Parathyroid adenoma (tissue), 2 donors: ENCODE measurements at regions not wholly inside any gene's neighbourhood (a gene's known extent, or its start where the extent isn't known, plus 50 kb on each side); places are given as distances from the start of the nearest gene placed in this dataset.

ENCODE experiments used
- H2AFZ ChIP-seq: fragments of 300-600 bp; sonication (generic); one replicate; pipeline ENCODE4 v1.7.0; 2017; ENCODE audit warnings: antibody characterized with exemption, mild to moderate bottlenecking
- H3K27ac ChIP-seq: fragments of 300-600 bp; sonication (generic); one replicate; pipeline ENCODE4 v1.7.0; 2017
- H3K27me3 ChIP-seq: fragments of 300-600 bp; sonication (generic); one replicate; pipeline ENCODE4 v1.7.0; 2017; ENCODE audit warnings: low read length; ENCODE audit not compliant: control insufficient read depth, insufficient read depth
- H3K36me3 ChIP-seq: fragments of 300-600 bp; sonication (generic); one replicate; pipeline ENCODE4 v1.7.0; 2017; ENCODE audit warnings: low read length; ENCODE audit not compliant: control insufficient read depth, insufficient read depth
- H3K4me1 ChIP-seq: fragments of 300-600 bp; sonication (generic); one replicate; pipeline ENCODE4 v1.7.0; 2017; ENCODE audit warnings: control low read depth
- H3K4me2 ChIP-seq: fragments of 300-600 bp; sonication (generic); one replicate; pipeline ENCODE4 v1.7.0; 2017; ENCODE audit warnings: low read length
- H3K4me3 ChIP-seq: fragments of 300-600 bp; sonication (generic); one replicate; pipeline ENCODE4 v1.7.0; 2017; ENCODE audit warnings: low read depth, low read length
- H3K79me2 ChIP-seq: fragments of 300-600 bp; sonication (generic); one replicate; pipeline ENCODE4 v1.7.0; 2017; ENCODE audit warnings: control low read depth
- H3K9ac ChIP-seq: fragments of 300-600 bp; sonication (generic); one replicate; pipeline ENCODE4 v1.7.0; 2017; ENCODE audit warnings: mild to moderate bottlenecking
- H3K9me3 ChIP-seq: fragments of 300-600 bp; sonication (generic); one replicate; pipeline ENCODE4 v1.7.0; 2017; ENCODE audit warnings: low read length; ENCODE audit not compliant: control insufficient read depth
- CTCF ChIP-seq: fragments of 300-600 bp; sonication (generic); IDR thresholded peaks from one replicate; pipeline ENCODE4 v1.7.0; 2017; ENCODE audit warnings: antibody characterized with exemption, mild to moderate bottlenecking
- donor health status: primary hyperparathyroidism.

- no peak overlapping the region for H3K9ac ChIP-seq
- no peak overlapping the region for H3K27ac ChIP-seq
- no peak for TF ChIP-seq CTCF
- H3K79me2 ChIP-seq, result no peaks in the 10 kb centered on the region
- no peaks in the 10 kb centered on the region for H3K27me3 ChIP-seq
- no peak overlapping the region for H3K4me3 ChIP-seq
- no peaks in the 10 kb centered on the region for H3K4me1 ChIP-seq
- H3K4me2 ChIP-seq, result no peak overlapping the region
- H2AFZ ChIP-seq, result no peak overlapping the region
- H3K36me3 ChIP-seq, result no peaks in the 10 kb centered on the region
- H3K9me3 ChIP-seq, result no peaks in the 10 kb centered on the region
Observed at GRCh38 chr4:67055319-67055718, 490.0 kb downstream of the CENPC start.

- no peaks in the 10 kb centered on the region for H3K9me3 ChIP-seq
- no peak overlapping the region for H3K9ac ChIP-seq
- no peak overlapping the region for H2AFZ ChIP-seq
- TF ChIP-seq CTCF, result no peak
- H3K27me3 ChIP-seq, result no peaks in the 10 kb centered on the region
- H3K4me1 ChIP-seq, result no peaks in the 10 kb centered on the region
- H3K36me3 ChIP-seq, result no peaks in the 10 kb centered on the region
- no peak overlapping the region for H3K4me3 ChIP-seq
- H3K79me2 ChIP-seq, result no peaks in the 10 kb centered on the region
- no peak overlapping the region for H3K27ac ChIP-seq
- no peak overlapping the region for H3K4me2 ChIP-seq
Observed at GRCh38 chr4:67054896-67055295, 490.4 kb downstream of the CENPC start.

GRCh38 chr4:67052814-67053675, 492.3 kb downstream of the CENPC start:
- Histone ChIP-seq H2AFZ (no peak overlapping the region), H3K4me1 (no peaks in the 10 kb centered on the region), H3K36me3 (no peaks in the 10 kb centered on the region), H3K9ac (no peak overlapping the region), H3K27ac (no peak overlapping the region), H3K4me2 (no peak overlapping the region), H3K79me2 (no peaks in the 10 kb centered on the region), H3K4me3 (no peak overlapping the region), H3K27me3 (no peaks in the 10 kb centered on the region), H3K9me3 (no peaks in the 10 kb centered on the region)
- no peak for TF ChIP-seq CTCF

GRCh38 chr4:67051000-67051789, 494.1 kb downstream of the CENPC start:
- H3K4me2 ChIP-seq, result no peak overlapping the region
- H3K4me1 ChIP-seq, result no peaks in the 10 kb centered on the region
- no peaks in the 10 kb centered on the region for H3K27me3 ChIP-seq
- no peak overlapping the region for H3K4me3 ChIP-seq
- no peaks in the 10 kb centered on the region for H3K79me2 ChIP-seq
- H3K36me3 ChIP-seq, result no peaks in the 10 kb centered on the region
- no peak overlapping the region for H3K27ac ChIP-seq
- H2AFZ ChIP-seq, result no peak overlapping the region
- no peaks in the 10 kb centered on the region for H3K9me3 ChIP-seq
- TF ChIP-seq CTCF, result no peak
- no peak overlapping the region for H3K9ac ChIP-seq
